CD14-positive monocyte (primary cell): ENCODE measurements at regions not wholly inside any gene's neighbourhood (a gene's known extent, or its start where the extent isn't known, plus 50 kb on each side); places are given as distances from the start of the nearest gene placed in this dataset.

Experiments used
- DNase-seq, 3 donors: peaks; one replicate each; pipeline ENCODE4 v3.0.0-alpha.2; 2011 to 2022
- H2AFZ ChIP-seq: 2 replicates; pipeline ENCODE4 v1.6.0; 2012; ENCODE audit warnings: mild to moderate bottlenecking, low read depth, low read length, inconsistent platforms; ENCODE audit not compliant: insufficient read depth, poor library complexity, severe bottlenecking
- H3K27ac ChIP-seq, 2 donors: 1 replicate in 1 of 2; 2 replicates in 1 of 2; pipeline ENCODE4 v1.5.1; 2012 to 2013; ENCODE audit warnings: low read length in 2 of 2, control low read depth in 1 of 2, inconsistent platforms in 1 of 2, low read depth in 1 of 2, mild to moderate bottlenecking in 1 of 2
- H3K27me3 ChIP-seq, 2 donors: one replicate each; pipeline versions ENCODE4 v1.6.0 to v1.6.1; 2011 to 2013; ENCODE audit warnings: low read length in 2 of 2; ENCODE audit not compliant: control insufficient read depth in 2 of 2, insufficient read depth in 2 of 2
- H3K36me3 ChIP-seq, 2 donors: replicated peaks in 1 of 2; 1 replicate in 1 of 2; 2 replicates in 1 of 2; pipeline versions ENCODE4 v1.5.1 to v1.6.1; 2012 to 2013; ENCODE audit warnings: low read length in 2 of 2, control low read depth in 1 of 2, inconsistent platforms in 1 of 2, mild to moderate bottlenecking in 1 of 2; ENCODE audit not compliant: insufficient read depth in 2 of 2, control insufficient read depth in 1 of 2
- H3K4me1 ChIP-seq, 2 donors: 1 replicate in 1 of 2; 2 replicates in 1 of 2; pipeline versions ENCODE4 v1.5.1 to v1.6.1; 2012 to 2013; ENCODE audit warnings: low read length in 2 of 2, control low read depth in 1 of 2, inconsistent platforms in 1 of 2, mild to moderate bottlenecking in 1 of 2, moderate library complexity in 1 of 2; ENCODE audit not compliant: insufficient read depth in 2 of 2, control insufficient read depth in 1 of 2
- H3K4me2 ChIP-seq: replicated peaks from 2 replicates; pipeline ENCODE3; 2012; ENCODE audit warnings: low read length, moderate library complexity, mild to moderate bottlenecking; ENCODE audit not compliant: poor library complexity, severe bottlenecking; ENCODE audit errors: extremely low read depth
- H3K4me3 ChIP-seq, 3 experiments: fragments of 200-600 bp in 1 of 3; sonication (generic) in 1 of 3; replicated peaks in 1 of 3; 1 replicate in 2 of 3; 2 replicates in 1 of 3; pipeline ENCODE4 v1.5.1; 2011 to 2013; ENCODE audit warnings: low read length in 3 of 3, mild to moderate bottlenecking in 3 of 3, control low read depth in 2 of 3, low read depth in 2 of 3, inconsistent platforms in 1 of 3, moderate library complexity in 1 of 3
- H3K79me2 ChIP-seq: 2 replicates; pipeline ENCODE4 v1.6.0; 2012; ENCODE audit warnings: mild to moderate bottlenecking, control low read depth, inconsistent platforms, low read length, moderate library complexity; ENCODE audit not compliant: insufficient read depth
- H3K9ac ChIP-seq: 2 replicates; pipeline ENCODE4 v1.6.0; 2017; ENCODE audit warnings: low read length, mild to moderate bottlenecking; ENCODE audit not compliant: insufficient read depth, poor library complexity, severe bottlenecking
- H3K9me3 ChIP-seq, 2 donors: replicated peaks in 1 of 2; 1 replicate in 1 of 2; 2 replicates in 1 of 2; pipeline versions ENCODE4 v1.5.1 to v1.6.1; 2012 to 2013; ENCODE audit warnings: low read length in 2 of 2, control low read depth in 1 of 2; ENCODE audit not compliant: control insufficient read depth in 1 of 2, insufficient read depth in 1 of 2
- H4K20me1 ChIP-seq: 2 replicates; pipeline ENCODE4 v1.6.0; 2012; ENCODE audit warnings: mild to moderate bottlenecking, low read length, control low read depth, moderate library complexity; ENCODE audit not compliant: insufficient read depth
- H3K27ac Mint-ChIP-seq, 7 donors: one replicate each; pipeline ENCODE4 v1.8.0; 2020; ENCODE audit warnings: mild to moderate bottlenecking in 7 of 7, mixed read lengths in 7 of 7, moderate library complexity in 6 of 7, inconsistent platforms in 2 of 7
- H3K27me3 Mint-ChIP-seq, 3 donors: one replicate each; pipeline ENCODE4 v1.8.0; 2021 to 2022; ENCODE audit warnings: low read depth in 3 of 3, mild to moderate bottlenecking in 3 of 3, mixed read lengths in 3 of 3, moderate library complexity in 3 of 3, inconsistent platforms in 1 of 3
- H3K36me3 Mint-ChIP-seq, 2 donors: one replicate each; pipeline ENCODE4 v1.8.0; 2020; ENCODE audit warnings: mixed read lengths in 2 of 2, inconsistent platforms in 1 of 2, mild to moderate bottlenecking in 1 of 2
- H3K4me1 Mint-ChIP-seq: one replicate; pipeline ENCODE4 v1.8.0; 2020; ENCODE audit warnings: mild to moderate bottlenecking, mixed read lengths
- H3K4me3 Mint-ChIP-seq, 2 donors: one replicate each; pipeline ENCODE4 v1.8.0; 2020; ENCODE audit warnings: mild to moderate bottlenecking in 2 of 2, mixed read lengths in 2 of 2, moderate library complexity in 1 of 2
- H3K9me3 Mint-ChIP-seq, 7 donors: one replicate each; pipeline ENCODE4 v1.8.0; 2020 to 2022; ENCODE audit warnings: mixed read lengths in 7 of 7, mild to moderate bottlenecking in 6 of 7, moderate library complexity in 6 of 7, inconsistent platforms in 2 of 7
- CTCF ChIP-seq: fragments of 200-600 bp; IDR thresholded peaks from one replicate; pipeline ENCODE4 v1.8.0; 2022; ENCODE audit warnings: antibody characterized with exemption, mild to moderate bottlenecking
- WGBS: methylation state at CpG from one replicate; pipeline ENCODE4 v1.1.5; 2013; ENCODE audit warnings: missing lambda C conversion rate; ENCODE audit not compliant: insufficient coverage; 5-methylcytosine and 5-hydroxymethylcytosine counted together
- intact Hi-C, 2 donors: fragments of 100-400 bp; cut with micrococcal nuclease; formaldehyde crosslinking; loops; one replicate each; pipeline versions ENCODE4 v1.15.0 to v1.15.1; 2023

- Histone ChIP-seq H3K27ac (no peak overlapping the region), H3K4me2 (no peak overlapping the region), H3K36me3 (no peaks in the 10 kb centered on the region), H3K4me1 (no peaks in the 10 kb centered on the region), H3K79me2 (no peaks in the 10 kb centered on the region), H3K9me3 (no peaks in the 10 kb centered on the region), H3K27me3 (no peaks in the 10 kb centered on the region), H3K9ac (no peak overlapping the region), H2AFZ (no peak overlapping the region), H3K4me3 (no peak overlapping the region), H4K20me1 (no peaks in the 10 kb centered on the region)
- Mint-ChIP-seq H3K4me1 (no peaks in the 10 kb centered on the region), H3K36me3 (no peaks in the 10 kb centered on the region), H3K9me3 (peaks cover 0 to 4% (median 0%) of the 10 kb centered on the region in 7 donors), H3K27me3 (no peaks in the 10 kb centered on the region), H3K4me3 (no peak overlapping the region), H3K27ac (no peak overlapping the region)
- no peak for DNase-seq
- no CpG with 5 or more reads among the region's 1 CpG for WGBS
- no peak for TF ChIP-seq CTCF
- intact Hi-C loops: no loop called here
These were observed 149.2 kb upstream of the LRIG3 start for GRCh38 chr12:59069516-59069915.

DNA sequence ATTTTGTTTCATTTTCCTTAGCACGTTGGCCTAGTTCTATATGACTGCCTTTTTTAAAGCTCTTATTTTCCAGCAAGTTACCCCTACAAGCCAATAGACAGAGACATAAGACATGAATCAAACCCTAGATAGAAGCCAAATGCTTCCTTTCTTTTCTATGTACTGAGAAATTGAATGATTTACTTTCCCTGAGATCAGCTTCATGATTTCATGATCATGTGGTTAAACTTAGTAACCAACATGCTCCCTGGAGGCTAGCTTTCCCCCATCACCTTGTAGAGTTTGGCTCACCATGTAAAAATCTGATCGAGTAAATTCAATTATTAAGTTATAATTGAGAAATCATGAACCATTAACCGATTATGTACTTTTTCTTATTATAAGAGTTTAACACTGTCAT lies 148.1 kb upstream of the LRIG3 start:
- no peak overlapping the region for H3K27ac Mint-ChIP-seq
- intact Hi-C loops: no loop called here
- Histone ChIP-seq H3K27ac (no peak overlapping the region), H3K79me2 (no peaks in the 10 kb centered on the region), H2AFZ (no peak overlapping the region), H3K9me3 (no peaks in the 10 kb centered on the region), H3K27me3 (no peaks in the 10 kb centered on the region), H3K4me1 (no peaks in the 10 kb centered on the region), H3K9ac (no peak overlapping the region), H4K20me1 (no peaks in the 10 kb centered on the region), H3K36me3 (no peaks in the 10 kb centered on the region), H3K4me3 (no peak overlapping the region), H3K4me2 (no peak overlapping the region)
- H3K36me3 Mint-ChIP-seq: no peaks in the 10 kb centered on the region
- no peak overlapping the region for H3K4me3 Mint-ChIP-seq
- H3K27me3 Mint-ChIP-seq: no peaks in the 10 kb centered on the region
- H3K4me1 Mint-ChIP-seq: no peaks in the 10 kb centered on the region
- 86% methylated on average over 1 of the region's 3 CpGs for WGBS
- no peak for TF ChIP-seq CTCF
- no peak for DNase-seq
- H3K9me3 Mint-ChIP-seq: peaks cover 0 to 4% (median 0%) of the 10 kb centered on the region in 7 donors
